SK-N-SH treated with all-trans-retinoic acid at 6 μM for 48 hours (cell line): ENCODE measurements at regions not wholly inside any gene's neighbourhood (a gene's known extent, or its start where the extent isn't known, plus 50 kb on each side); places are given as distances from the start of the nearest gene placed in this dataset.

Experiments
- ATAC-seq: fragments of 200-7000 bp; cut with Tn5 transposase; 3 replicates; pipeline ENCODE4 v1.9.1; 2020; ENCODE audit warnings: mild to moderate bottlenecking, moderate library complexity
- BACH2 ChIP-seq: fragments of 250-450 bp; sonication (Bioruptor Pico); IDR thresholded peaks from 2 replicates; pipeline ENCODE4 v1.9.0; 2021; ENCODE audit warnings: mild to moderate bottlenecking, borderline replicate concordance
- CREB5 ChIP-seq: fragments of 250-450 bp; sonication (Bioruptor Pico); IDR thresholded peaks from 2 replicates; pipeline ENCODE4 v1.5.1; 2020; ENCODE audit warnings: low read depth, mild to moderate bottlenecking, moderate library complexity
- CSDC2 ChIP-seq: fragments of 250-450 bp; sonication (Bioruptor Pico); IDR thresholded peaks from 2 replicates; pipeline ENCODE4 v1.5.0; 2020; ENCODE audit warnings: mild to moderate bottlenecking, moderate library complexity
- CSRNP3 ChIP-seq: fragments of 250-450 bp; sonication (Bioruptor Pico); IDR thresholded peaks from 2 replicates; pipeline ENCODE4 v1.5.1; 2021; ENCODE audit warnings: mild to moderate bottlenecking, moderate library complexity
- ESRRG ChIP-seq: fragments of 250-450 bp; sonication (Bioruptor Pico); IDR thresholded peaks from 2 replicates; pipeline ENCODE4 v1.6.1; 2021; ENCODE audit warnings: mild to moderate bottlenecking
- ISL1 ChIP-seq: fragments of 250-450 bp; sonication (Bioruptor Pico); IDR thresholded peaks from 2 replicates; pipeline ENCODE4 v2.1.2; 2022; ENCODE audit warnings: mild to moderate bottlenecking, moderate library complexity
- POU6F1 ChIP-seq: fragments of 250-450 bp; sonication (Bioruptor Pico); IDR thresholded peaks from 2 replicates; pipeline ENCODE4 v1.8.0; 2021; ENCODE audit warnings: low read depth, mild to moderate bottlenecking, moderate library complexity, borderline replicate concordance
- PPARA ChIP-seq: fragments of 250-450 bp; sonication (Bioruptor Pico); IDR thresholded peaks from 2 replicates; pipeline ENCODE4 v1.5.0; 2020; ENCODE audit warnings: mild to moderate bottlenecking, borderline replicate concordance
- RARB ChIP-seq: fragments of 250-450 bp; sonication (Bioruptor Pico); IDR thresholded peaks from 2 replicates; pipeline ENCODE4 v1.8.0; 2021; ENCODE audit warnings: mild to moderate bottlenecking, moderate library complexity
- SNAI2 ChIP-seq: fragments of 250-450 bp; sonication (Bioruptor Pico); IDR thresholded peaks from 2 replicates; pipeline ENCODE4 v1.5.0; 2020; ENCODE audit warnings: mild to moderate bottlenecking, moderate library complexity
- TSHZ2 ChIP-seq: fragments of 250-450 bp; sonication (Bioruptor Pico); IDR thresholded peaks from 2 replicates; pipeline ENCODE4 v1.5.0; 2020; ENCODE audit warnings: mild to moderate bottlenecking, moderate library complexity
- ZC3H10 ChIP-seq: fragments of 250-450 bp; sonication (Bioruptor Pico); IDR thresholded peaks from 2 replicates; pipeline ENCODE4 v1.5.1; 2021; ENCODE audit warnings: mild to moderate bottlenecking, moderate library complexity
- ZFP3 ChIP-seq: fragments of 250-450 bp; sonication (Bioruptor Pico); IDR thresholded peaks from 2 replicates; pipeline ENCODE4 v1.5.0; 2020; ENCODE audit warnings: mild to moderate bottlenecking, moderate library complexity
- ZFP30 ChIP-seq: fragments of 450-650 bp; formaldehyde crosslinking; IDR thresholded peaks from 2 replicates; pipeline ENCODE4 v1.5.0; 2022; ENCODE audit warnings: mild to moderate bottlenecking, moderate library complexity
- ZNF565 ChIP-seq: fragments of 450-650 bp; formaldehyde crosslinking; conservative IDR thresholded peaks from 2 replicates; pipeline ENCODE4 v1.5.0; 2020; ENCODE audit warnings: low read depth, mild to moderate bottlenecking, moderate library complexity
- ZNF8 ChIP-seq: fragments of 450-650 bp; formaldehyde crosslinking; IDR thresholded peaks from 2 replicates; pipeline ENCODE4 v1.5.0; 2020; ENCODE audit warnings: mild to moderate bottlenecking, moderate library complexity

GRCh38 chr12:123099560-123100192 is 51.2 kb downstream of the PITPNM2 start (continued):
- no peak for TF ChIP-seq SNAI2 (CRISPR knock-in tag)

GRCh38 chr12:123098780-123099179 is 52.1 kb downstream of the PITPNM2 start:
- no peak for ATAC-seq
- peak; percentile 82 for TF ChIP-seq ZFP3 (CRISPR knock-in tag)
- no peak for TF ChIP-seq ISL1 (CRISPR knock-in tag)

GRCh38 chr12:123097561-123098084 is 53.3 kb downstream of the PITPNM2 start:
- no peak for TF ChIP-seq POU6F1 (CRISPR knock-in tag)
- no peak for TF ChIP-seq ZNF8 (CRISPR knock-in tag)
- TF ChIP-seq ZFP3 (CRISPR knock-in tag), result no peak
- TF ChIP-seq ISL1 (CRISPR knock-in tag), result no peak
- TF ChIP-seq PPARA (CRISPR knock-in tag), result no peak
- TF ChIP-seq CREB5, result no peak
- TF ChIP-seq SNAI2 (CRISPR knock-in tag), result no peak
- TF ChIP-seq ZNF565 (CRISPR knock-in tag), result no peak
- ATAC-seq, result no peak

- no peak for TF ChIP-seq BACH2 (CRISPR knock-in tag)
- no peak for TF ChIP-seq ESRRG (CRISPR knock-in tag)
- no peak for TF ChIP-seq SNAI2 (CRISPR knock-in tag)
- TF ChIP-seq TSHZ2, result no peak
- TF ChIP-seq CSDC2, result no peak
- no peak for TF ChIP-seq ZFP30 (CRISPR knock-in tag)
- TF ChIP-seq CREB5, result no peak
- TF ChIP-seq ZFP3 (CRISPR knock-in tag), result no peak
- TF ChIP-seq POU6F1 (CRISPR knock-in tag), result no peak
- TF ChIP-seq CSRNP3 (CRISPR knock-in tag), result no peak
- no peak for TF ChIP-seq PPARA (CRISPR knock-in tag)
- no peak for TF ChIP-seq ISL1 (CRISPR knock-in tag)
- no peak for TF ChIP-seq RARB
- TF ChIP-seq ZC3H10, result no peak
- no peak for TF ChIP-seq ZNF8 (CRISPR knock-in tag)
- ATAC-seq, result no peak
Measured at GRCh38 chr12:123096741-123097140, 54.1 kb downstream of the PITPNM2 start.
